Dermis blood vessel endothelial cell (primary cell): ENCODE measurements at regions not wholly inside any gene's neighbourhood (a gene's known extent, or its start where the extent isn't known, plus 50 kb on each side); places are given as distances from the start of the nearest gene placed in this dataset.
A peak's percentile ranks its signal among the peaks of the same experiment; 100 is the strongest.

Experiments
- DNase-seq: peaks from one replicate; pipeline ENCODE4 v3.0.0; 2010

GRCh38 chr12:115002434-115002833 lies 318.5 kb upstream of the TBX3 start:
- no peak for DNase-seq

DNA sequence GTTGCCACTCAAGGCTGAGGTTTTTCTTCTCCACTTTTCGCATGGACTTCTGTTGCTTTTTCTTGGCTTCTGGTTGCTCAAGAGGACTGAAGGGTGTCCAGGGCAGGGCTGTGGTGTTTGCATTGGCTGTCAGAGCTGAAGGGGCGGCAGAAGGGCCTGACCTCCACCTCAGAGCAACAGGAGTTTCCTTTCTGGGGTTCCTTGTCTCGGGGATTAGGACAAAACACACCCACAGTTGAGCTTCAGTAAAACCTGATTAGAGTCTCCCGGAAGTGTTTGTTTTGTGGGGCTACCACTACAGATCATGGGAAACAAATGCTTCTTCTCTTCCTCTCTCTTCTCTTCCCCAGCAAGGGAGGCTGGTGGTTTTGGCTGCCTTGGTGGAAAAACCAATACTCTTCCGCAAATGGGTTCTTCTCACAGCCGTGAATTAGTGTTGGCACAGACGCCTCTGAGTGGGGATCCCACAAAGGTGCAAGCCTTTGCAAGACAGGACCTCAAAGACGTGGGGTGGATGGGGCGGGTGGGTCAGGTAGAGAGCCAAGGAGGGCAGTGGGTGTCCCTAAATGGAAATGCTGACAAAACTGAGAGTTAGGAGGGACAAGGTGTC lies 317.7 kb upstream of the TBX3 start:
- no peak for DNase-seq

DNA sequence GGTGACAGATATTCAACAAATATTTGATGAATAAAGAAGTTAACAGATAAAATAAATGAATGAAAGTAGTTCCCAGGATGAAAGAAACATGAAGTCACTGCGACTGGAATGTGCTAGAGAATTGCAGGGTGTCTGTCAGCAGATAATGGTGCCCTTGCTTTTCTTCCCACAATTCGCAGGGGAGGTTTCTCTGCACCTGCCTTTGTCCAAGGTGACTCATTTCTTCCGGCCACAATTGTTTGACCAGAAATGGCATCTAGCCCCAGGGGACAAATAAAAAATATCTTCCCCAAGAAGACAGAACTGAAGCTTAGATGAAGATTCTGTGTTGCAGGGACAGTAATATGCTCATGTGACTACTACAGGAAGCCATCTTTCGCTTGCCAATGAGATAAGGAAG lies 316.1 kb upstream of the TBX3 start:
- DNase-seq, result peak; percentile 16

GRCh38 chr12:114998750-114999128 lies 314.8 kb upstream of the TBX3 start:
- DNase-seq, result no peak

DNA sequence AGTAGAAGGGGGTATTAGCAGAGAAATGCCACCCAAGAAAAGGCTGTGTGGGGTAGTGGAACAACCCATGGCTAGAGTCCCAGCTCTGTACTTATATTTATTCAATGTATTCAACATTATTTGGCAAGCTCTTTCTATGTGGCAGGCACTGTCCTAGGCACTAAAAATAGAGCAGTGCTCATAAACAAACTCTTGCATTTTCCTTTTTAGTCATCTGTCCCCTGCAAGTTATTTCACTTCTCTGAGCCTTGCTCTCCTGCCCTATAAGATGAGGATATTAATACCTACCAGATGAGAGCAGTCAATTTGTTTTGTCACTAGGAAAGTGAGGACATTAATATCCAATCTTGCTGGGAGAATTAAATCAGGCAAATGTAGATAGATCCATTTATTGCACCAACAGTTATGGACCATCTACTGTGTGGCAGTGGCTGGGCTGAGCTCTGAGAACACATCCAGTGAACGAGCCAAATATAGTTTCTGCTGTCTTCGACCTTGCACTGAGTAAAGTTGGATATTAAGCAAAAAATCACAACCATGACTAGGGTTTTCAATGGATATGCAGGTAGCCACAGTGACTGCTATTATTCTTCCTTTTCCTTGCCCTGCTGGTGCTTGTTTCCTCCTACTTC lies 314.3 kb upstream of the TBX3 start:
- no peak for DNase-seq

- DNase-seq, result no peak
Measured at GRCh38 chr12:114996382-114996781, 312.4 kb upstream of the TBX3 start.

- no peak for DNase-seq
Measured at GRCh38 chr12:114995891-114996290, 311.9 kb upstream of the TBX3 start.

DNA sequence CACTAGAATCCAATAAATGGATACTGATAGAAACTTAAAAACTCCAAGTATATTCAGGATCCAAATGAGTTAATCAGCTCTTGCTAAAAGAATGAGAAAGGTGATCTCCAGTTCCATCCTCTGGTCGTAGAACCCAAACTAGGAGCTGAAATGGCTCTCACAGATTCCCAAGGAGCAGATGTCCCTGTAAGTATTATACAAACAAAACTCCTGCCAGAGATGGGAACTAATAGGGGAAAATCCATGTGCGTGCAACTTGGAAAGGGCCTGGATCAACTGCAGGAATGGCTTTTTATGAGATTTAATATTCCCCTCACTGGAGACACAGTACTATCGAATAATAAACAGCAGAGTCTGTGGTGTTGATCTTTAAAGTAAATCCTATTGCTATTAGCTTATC lies 309.2 kb upstream of the TBX3 start:
- DNase-seq, result no peak

GRCh38 chr12:114992443-114992842 lies 308.5 kb upstream of the TBX3 start:
- no peak for DNase-seq

DNA sequence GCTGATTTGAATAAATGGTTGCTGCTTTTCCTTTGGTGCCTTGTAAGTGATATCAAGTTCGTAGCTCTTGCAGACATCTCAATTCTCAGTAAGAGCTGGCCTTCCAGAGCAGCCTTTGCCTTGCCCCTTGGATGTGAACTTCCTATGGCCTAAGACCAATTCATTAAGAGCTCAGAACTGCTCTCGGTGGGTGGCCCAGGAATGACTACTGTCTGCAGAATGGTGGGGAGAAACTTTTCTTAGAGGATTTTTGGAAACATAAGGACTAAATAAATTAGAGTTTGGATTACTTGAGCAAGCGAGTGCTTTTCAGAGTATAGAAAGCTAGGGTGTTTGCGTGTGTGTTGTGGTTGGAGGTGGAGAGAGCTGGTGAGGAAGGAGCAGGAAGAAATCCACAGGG lies 306.4 kb upstream of the TBX3 start:
- no peak for DNase-seq

GRCh38 chr12:114986849-114987248 lies 302.9 kb upstream of the TBX3 start:
- DNase-seq, result no peak

GRCh38 chr12:114986178-114986714 lies 302.3 kb upstream of the TBX3 start:
- DNase-seq, result no peak

- DNase-seq, result no peak
Measured at GRCh38 chr12:114984634-114985061, 300.7 kb upstream of the TBX3 start.

DNA sequence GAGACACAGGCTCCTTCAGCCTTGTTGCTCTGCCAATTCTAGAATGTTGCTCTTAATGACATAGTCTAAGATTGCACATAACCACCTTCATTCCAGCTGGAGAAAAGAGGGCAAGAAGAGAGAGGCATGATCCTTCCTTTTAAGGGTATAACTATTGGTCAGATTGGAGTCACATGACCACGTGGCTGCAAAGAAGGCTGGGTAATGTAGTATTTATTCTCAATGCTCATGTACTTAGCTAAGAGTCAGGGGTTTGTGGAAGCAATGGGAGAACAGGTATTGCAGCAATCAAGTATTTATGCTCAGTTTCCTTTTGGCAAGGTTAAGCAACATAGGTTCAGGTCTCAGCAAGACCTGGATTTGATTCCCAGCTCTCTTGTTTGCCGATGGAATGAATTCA lies 298.8 kb upstream of the TBX3 start:
- DNase-seq, result peak; percentile 2

- DNase-seq, result no peak
Measured at GRCh38 chr12:114981036-114981435, 297.1 kb upstream of the TBX3 start.

DNA sequence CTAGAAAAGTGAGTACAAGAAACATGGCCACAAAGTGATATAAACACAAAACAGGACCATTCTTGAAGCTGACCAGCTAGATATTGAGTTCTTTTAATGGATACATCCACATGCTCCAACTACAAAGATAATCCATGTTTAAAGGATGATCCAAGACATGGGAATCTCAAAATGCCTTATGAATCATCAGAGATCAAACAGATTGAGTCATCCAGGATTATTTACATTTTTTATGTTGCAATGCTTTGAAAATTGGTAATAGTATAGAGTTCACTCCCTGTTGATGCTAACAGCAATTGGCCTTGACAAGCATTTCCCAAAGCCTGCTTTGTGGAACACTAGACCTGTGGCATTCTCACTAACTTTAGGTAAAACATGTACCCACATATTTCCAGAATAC lies 293.0 kb upstream of the TBX3 start:
- no peak for DNase-seq

DNA sequence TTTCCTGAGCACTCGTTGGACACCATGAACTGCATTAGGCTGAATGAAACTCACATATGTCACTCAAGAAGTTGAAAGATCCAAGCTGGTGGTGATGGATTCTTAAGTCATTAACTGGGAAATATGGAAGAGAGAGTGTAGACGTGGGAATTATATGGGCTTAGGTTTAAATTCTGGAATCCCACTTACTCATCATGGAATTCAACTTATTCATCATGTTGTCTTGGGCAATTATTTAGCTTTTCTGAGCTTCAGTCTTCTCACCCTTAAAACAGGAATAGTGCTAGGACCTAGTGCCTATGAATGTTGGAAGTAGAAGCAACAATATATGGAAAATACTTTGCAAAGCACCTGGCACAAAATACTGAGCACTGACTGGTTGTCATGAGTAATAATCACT lies 292.4 kb upstream of the TBX3 start:
- no peak for DNase-seq

DNA sequence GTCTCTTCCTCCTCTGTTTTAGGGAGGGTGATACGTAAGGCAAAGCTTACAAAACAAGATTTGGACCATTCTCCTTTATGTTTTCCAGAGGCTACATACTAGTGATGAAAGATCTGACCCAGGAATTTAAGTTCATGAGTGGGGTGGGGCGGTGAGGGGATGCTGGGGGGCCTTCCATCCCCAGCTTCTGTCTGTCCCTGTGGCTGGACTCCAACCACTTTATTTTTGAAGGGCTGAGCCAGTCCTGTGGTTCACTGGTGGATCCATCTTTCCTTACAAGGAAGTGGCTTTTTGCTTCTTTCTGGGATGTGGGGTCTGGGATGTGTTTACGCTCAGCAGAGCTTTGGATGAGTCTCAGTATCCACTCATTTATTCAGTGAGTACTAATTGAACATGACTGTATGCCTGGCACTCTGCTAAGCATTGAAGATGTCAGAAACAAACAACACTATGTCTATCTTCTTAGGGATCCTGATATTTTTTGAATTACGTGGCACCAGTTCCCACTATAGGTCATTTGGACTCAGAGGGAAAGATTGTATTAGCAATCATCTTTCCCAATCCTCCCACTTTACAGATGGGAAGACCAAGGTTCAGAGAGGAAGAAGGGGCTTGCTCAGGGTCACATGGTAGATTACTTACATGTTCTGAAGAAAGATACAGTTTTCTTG lies 291.8 kb upstream of the TBX3 start:
- DNase-seq, result no peak

DNA sequence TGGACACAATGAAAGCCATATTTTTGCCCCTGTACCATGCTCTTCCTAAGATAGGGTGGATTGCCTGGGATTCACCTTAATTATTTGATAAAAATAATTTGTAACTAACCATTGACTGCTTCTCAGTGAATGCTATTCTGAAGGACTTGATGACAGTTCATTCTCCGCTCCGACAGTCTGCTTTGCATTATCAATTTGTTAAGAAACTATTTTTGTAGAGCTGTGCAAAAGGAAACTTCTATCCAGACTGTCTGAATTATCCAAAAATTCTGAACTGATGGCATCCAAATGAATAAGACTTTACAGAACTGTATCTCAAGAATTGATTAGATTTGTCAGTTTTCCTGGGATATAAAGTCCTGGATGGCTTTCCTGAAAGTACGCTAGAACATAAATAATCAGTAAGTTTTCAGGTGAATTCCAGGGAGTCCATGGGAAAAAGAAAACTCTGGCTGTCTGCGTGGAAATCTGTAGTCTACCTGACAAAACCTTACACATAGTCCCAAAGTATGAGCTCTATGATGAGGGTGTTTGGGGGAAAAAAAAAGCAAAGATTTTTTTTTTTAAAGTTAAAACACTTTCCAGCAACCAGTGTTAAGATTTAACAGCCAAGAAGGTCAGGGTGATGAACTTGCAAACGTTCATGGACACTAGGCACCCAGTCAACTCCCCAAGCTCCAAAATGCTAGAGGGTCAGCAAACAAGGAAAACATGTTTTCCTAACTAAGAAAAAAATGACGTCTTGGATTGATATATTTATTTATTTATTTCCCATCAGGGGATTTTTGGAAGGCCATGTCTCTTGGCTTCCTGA lies 291.1 kb upstream of the TBX3 start:
- no peak for DNase-seq

GRCh38 chr12:114974333-114974732 lies 290.4 kb upstream of the TBX3 start:
- no peak for DNase-seq

DNA sequence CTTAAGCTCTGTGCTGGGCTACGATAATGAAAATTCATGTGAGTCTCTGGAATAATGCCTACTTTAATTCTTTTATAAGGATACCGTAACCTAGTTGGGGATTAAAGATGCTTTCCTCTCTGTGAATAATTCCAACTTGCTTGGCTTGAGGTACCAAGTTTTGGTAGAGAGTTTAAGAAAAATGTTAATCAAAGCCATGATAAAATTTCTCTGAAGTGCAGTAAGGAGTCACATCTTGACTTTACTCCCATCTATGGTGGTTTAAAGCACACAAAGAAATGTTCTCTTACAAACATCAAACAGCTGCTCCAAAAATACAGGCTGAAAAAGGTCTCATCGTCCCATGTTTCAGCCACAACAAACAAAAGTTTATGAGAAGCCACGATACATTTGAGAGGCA lies 284.8 kb upstream of the TBX3 start:
- no peak for DNase-seq

GRCh38 chr12:114967151-114967550 lies 283.2 kb upstream of the TBX3 start:
- no peak for DNase-seq

GRCh38 chr12:114964841-114965240 lies 280.9 kb upstream of the TBX3 start:
- no peak for DNase-seq
